ENCODE measurements at regions not wholly inside any gene's neighbourhood (a gene's known extent, or its start where the extent isn't known, plus 50 kb on each side); places are given as distances from the start of the nearest gene placed in this dataset.
A peak's percentile ranks its signal among the peaks of the same experiment; 100 is the strongest.

- TF ChIP-seq GATA3 (IDR thresholded peaks at IDR 0.05; ENCODE audit: low read depth, low read length), result no peak
- TF ChIP-seq GATA2 (IDR thresholded peaks at IDR 0.05; ENCODE audit: low read depth, low read length), result no peak
Measured at GRCh38 chr4:59126159-59126558, 2016.0 kb upstream of the IGFBP7 start.

GRCh38 chr4:59127006-59127405, 2016.8 kb upstream of the IGFBP7 start:
- TF ChIP-seq GATA3 (IDR thresholded peaks at IDR 0.05; ENCODE audit: low read depth, low read length), result no peak
- no peak for TF ChIP-seq GATA2 (IDR thresholded peaks at IDR 0.05; ENCODE audit: low read depth, low read length)

- no peak for TF ChIP-seq GATA2 (IDR thresholded peaks at IDR 0.05; ENCODE audit: low read depth, low read length)
Measured at GRCh38 chr4:59127743-59128142, 2017.6 kb upstream of the IGFBP7 start.

GRCh38 chr4:59135248-59135985, 2025.2 kb upstream of the IGFBP7 start:
- TF ChIP-seq GATA3 (IDR thresholded peaks at IDR 0.05; ENCODE audit: low read depth, low read length), result no peak
- no peak for TF ChIP-seq GATA2 (IDR thresholded peaks at IDR 0.05; ENCODE audit: low read depth, low read length)

- no peak for TF ChIP-seq GATA3 (IDR thresholded peaks at IDR 0.05; ENCODE audit: low read depth, low read length)
- TF ChIP-seq GATA2 (IDR thresholded peaks at IDR 0.05; ENCODE audit: low read depth, low read length), result no peak
Measured at GRCh38 chr4:59161249-59161648, 2038.9 kb upstream of the ADGRL3 start.

- TF ChIP-seq GATA2 (IDR thresholded peaks at IDR 0.05; ENCODE audit: low read depth, low read length), result no peak
- TF ChIP-seq GATA3 (IDR thresholded peaks at IDR 0.05; ENCODE audit: low read depth, low read length), result no peak
Measured at GRCh38 chr4:59175617-59176016, 2024.5 kb upstream of the ADGRL3 start.

GRCh38 chr4:59179372-59179771, 2020.8 kb upstream of the ADGRL3 start:
- TF ChIP-seq GATA3 (IDR thresholded peaks at IDR 0.05; ENCODE audit: low read depth, low read length), result no peak
- TF ChIP-seq GATA2 (IDR thresholded peaks at IDR 0.05; ENCODE audit: low read depth, low read length), result no peak

GRCh38 chr4:59180161-59180560, 2020.0 kb upstream of the ADGRL3 start:
- TF ChIP-seq GATA3 (IDR thresholded peaks at IDR 0.05; ENCODE audit: low read depth, low read length) (no peak), GATA2 (IDR thresholded peaks at IDR 0.05; ENCODE audit: low read depth, low read length) (no peak)

GRCh38 chr4:59180969-59181368, 2019.2 kb upstream of the ADGRL3 start:
- TF ChIP-seq GATA2 (IDR thresholded peaks at IDR 0.05; ENCODE audit: low read depth, low read length), result no peak
- TF ChIP-seq GATA3 (IDR thresholded peaks at IDR 0.05; ENCODE audit: low read depth, low read length), result no peak

GRCh38 chr4:59195839-59196238, 2004.3 kb upstream of the ADGRL3 start:
- TF ChIP-seq GATA2 (IDR thresholded peaks at IDR 0.05; ENCODE audit: low read depth, low read length) (no peak), GATA3 (IDR thresholded peaks at IDR 0.05; ENCODE audit: low read depth, low read length) (no peak)

GRCh38 chr4:59200992-59201391, 1999.1 kb upstream of the ADGRL3 start:
- no peak for TF ChIP-seq GATA3 (IDR thresholded peaks at IDR 0.05; ENCODE audit: low read depth, low read length)
- no peak for TF ChIP-seq GATA2 (IDR thresholded peaks at IDR 0.05; ENCODE audit: low read depth, low read length)

GRCh38 chr4:59217910-59218631, 1982.1 kb upstream of the ADGRL3 start:
- no peak for TF ChIP-seq GATA2 (IDR thresholded peaks at IDR 0.05; ENCODE audit: low read depth, low read length)
- no peak for TF ChIP-seq GATA3 (IDR thresholded peaks at IDR 0.05; ENCODE audit: low read depth, low read length)

- TF ChIP-seq GATA2 (IDR thresholded peaks at IDR 0.05; ENCODE audit: low read depth, low read length), result no peak
- no peak for TF ChIP-seq GATA3 (IDR thresholded peaks at IDR 0.05; ENCODE audit: low read depth, low read length)
Measured at GRCh38 chr4:59222221-59222620, 1977.9 kb upstream of the ADGRL3 start.

- TF ChIP-seq GATA3 (IDR thresholded peaks at IDR 0.05; ENCODE audit: low read depth, low read length), result peak; percentile 79
- TF ChIP-seq GATA2 (IDR thresholded peaks at IDR 0.05; ENCODE audit: low read depth, low read length), result peak; percentile 37; the same call in 1 of the 2 replicates
Measured at GRCh38 chr4:59223292-59223941, 1976.7 kb upstream of the ADGRL3 start.

- no peak for TF ChIP-seq GATA3 (IDR thresholded peaks at IDR 0.05; ENCODE audit: low read depth, low read length)
- no peak for TF ChIP-seq GATA2 (IDR thresholded peaks at IDR 0.05; ENCODE audit: low read depth, low read length)
Measured at GRCh38 chr4:59238212-59238611, 1961.9 kb upstream of the ADGRL3 start.
